ENCODE measurements at regions not wholly inside any gene's neighbourhood (a gene's known extent, or its start where the extent isn't known, plus 50 kb on each side); places are given as distances from the start of the nearest gene placed in this dataset.

DNA sequence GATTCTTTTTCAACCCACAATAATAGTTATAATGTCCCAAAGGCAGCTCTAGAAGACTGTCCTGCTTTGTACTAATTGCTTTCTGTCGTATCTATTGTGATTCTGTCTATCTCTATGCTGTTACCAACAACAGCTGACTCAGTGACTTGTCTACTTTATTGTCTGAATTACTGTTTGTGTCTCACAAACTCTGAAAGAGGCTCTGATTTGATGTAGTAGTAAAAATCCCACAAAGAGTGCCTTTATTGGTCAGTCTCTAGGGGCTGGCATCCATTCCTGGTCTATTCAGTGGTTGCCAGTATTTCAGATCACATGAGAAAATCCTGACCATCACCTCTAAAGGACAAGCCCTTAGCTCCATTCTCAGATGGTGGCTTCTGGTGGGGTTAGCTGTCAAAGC lies 254.2 kb downstream of the NSUN3 start:
- TF ChIP-seq, protein P1, sequence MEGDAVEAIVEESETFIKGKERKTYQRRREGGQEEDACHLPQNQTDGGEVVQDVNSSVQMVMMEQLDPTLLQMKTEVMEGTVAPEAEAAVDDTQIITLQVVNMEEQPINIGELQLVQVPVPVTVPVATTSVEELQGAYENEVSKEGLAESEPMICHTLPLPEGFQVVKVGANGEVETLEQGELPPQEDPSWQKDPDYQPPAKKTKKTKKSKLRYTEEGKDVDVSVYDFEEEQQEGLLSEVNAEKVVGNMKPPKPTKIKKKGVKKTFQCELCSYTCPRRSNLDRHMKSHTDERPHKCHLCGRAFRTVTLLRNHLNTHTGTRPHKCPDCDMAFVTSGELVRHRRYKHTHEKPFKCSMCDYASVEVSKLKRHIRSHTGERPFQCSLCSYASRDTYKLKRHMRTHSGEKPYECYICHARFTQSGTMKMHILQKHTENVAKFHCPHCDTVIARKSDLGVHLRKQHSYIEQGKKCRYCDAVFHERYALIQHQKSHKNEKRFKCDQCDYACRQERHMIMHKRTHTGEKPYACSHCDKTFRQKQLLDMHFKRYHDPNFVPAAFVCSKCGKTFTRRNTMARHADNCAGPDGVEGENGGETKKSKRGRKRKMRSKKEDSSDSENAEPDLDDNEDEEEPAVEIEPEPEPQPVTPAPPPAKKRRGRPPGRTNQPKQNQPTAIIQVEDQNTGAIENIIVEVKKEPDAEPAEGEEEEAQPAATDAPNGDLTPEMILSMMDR (IDR thresholded peaks at IDR 0.05; ENCODE audit: low read depth, low read length): no peak
- no peak for TF ChIP-seq EZH2phosphoT487 (IDR thresholded peaks at IDR 0.05; ENCODE audit: low read depth)
